T-helper 2 cell (primary cell): ENCODE measurements at regions not wholly inside any gene's neighbourhood (a gene's known extent, or its start where the extent isn't known, plus 50 kb on each side); places are given as distances from the start of the nearest gene placed in this dataset.
"Not testable (repeated sequence)": the region's sequence is repeated elsewhere in the genome, so short reads cannot be mapped to it uniquely, and the experiment has no call there.

Source experiments
- DNase-seq, 5 experiments: peaks; one replicate each; pipeline versions ENCODE4 v3.0.0 to v3.0.0-alpha.2; 2012 to 2022

GRCh38 chr4:187695531-187695930 is 300.0 kb upstream of the ZFP42 start:
- DNase-seq: not testable (repeated sequence)

DNA sequence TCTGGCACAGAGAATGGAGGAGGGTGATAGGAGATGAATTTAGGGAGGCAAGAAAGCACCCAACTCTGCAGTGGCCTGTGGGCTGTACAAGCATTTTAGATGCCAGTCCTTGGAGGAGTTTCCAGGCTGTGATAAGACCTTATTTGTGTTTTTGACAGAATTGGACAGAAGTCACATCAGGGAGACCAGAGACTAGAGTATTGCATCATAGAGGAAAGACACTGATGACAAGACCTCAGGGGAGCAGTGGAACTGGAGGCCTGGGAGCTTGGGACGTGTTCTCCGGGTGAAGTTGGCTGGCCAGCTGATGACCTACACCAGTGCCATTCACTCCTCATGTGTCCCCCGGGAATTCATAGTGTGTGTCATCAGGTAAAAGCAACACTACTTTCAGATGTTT is 284.0 kb upstream of the ZFP42 start:
- no peak for DNase-seq

- DNase-seq: no peak
Measured at GRCh38 chr4:187714957-187715356, 280.6 kb upstream of the ZFP42 start.

GRCh38 chr4:187715466-187715865 is 280.1 kb upstream of the ZFP42 start:
- no peak for DNase-seq

- no peak for DNase-seq
Measured at GRCh38 chr4:187724456-187724855, 271.1 kb upstream of the ZFP42 start.

- DNase-seq: no peak
Measured at GRCh38 chr4:187726485-187726884, 269.1 kb upstream of the ZFP42 start.

GRCh38 chr4:187732524-187732923 is 263.0 kb upstream of the ZFP42 start:
- DNase-seq: no peak

DNA sequence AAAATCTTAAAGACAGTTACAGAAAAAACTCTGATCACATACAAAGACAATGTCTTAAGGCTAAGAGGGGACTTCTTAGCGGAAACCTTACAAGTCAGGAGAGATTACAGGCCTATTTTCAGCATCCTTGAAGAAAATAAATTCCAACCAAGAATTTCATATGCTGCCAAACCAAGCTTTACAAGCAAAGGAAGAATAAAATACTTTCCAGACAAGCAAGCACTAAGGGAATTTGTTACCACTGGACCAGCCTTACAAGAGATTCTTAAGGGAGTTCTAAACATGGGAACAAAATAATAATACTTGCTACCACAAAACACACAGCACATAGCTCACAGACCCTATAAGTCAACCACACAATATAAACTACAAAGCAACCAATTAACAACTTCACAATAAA is 255.8 kb upstream of the ZFP42 start:
- no peak for DNase-seq

DNA sequence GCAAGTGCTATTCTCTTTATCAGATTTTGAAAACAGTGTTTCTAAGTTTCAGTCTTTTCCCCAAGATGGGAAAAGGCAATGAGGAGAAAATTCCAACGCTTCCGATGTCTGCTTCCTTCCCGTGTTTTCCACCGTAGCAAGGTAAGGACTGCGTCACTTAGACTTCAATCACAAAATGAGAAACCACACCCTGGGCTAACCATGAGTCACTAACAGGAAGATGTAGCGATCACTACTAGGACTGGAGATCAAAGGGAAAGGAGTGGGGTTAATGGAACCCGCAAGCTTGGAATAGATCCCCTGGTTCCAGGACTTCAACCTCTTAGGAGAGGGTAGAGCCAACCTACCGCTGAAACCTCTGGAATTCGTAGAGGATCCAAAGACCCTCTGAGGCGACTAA is 250.7 kb upstream of the ZFP42 start:
- no peak for DNase-seq

DNA sequence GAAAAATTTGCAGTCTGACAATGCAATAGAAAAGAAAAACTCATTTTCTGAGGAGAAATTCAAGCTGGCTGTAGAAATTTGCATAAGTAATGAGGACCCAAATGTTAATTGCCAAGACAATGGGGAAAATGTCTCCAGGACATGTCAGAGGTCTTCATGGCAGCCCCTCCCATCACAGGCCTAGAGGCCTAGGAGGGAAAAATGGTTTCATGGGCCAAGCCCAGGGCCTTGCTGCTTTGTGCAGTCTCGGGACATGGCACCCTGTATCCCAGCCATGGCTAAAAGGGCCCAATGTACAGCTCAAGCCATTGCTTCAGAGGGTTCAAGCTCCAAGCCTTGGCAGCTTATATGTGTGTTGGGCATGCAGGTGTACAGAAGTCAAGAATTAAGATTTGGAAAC is 244.9 kb upstream of the ZFP42 start:
- DNase-seq: not testable (repeated sequence)

DNA sequence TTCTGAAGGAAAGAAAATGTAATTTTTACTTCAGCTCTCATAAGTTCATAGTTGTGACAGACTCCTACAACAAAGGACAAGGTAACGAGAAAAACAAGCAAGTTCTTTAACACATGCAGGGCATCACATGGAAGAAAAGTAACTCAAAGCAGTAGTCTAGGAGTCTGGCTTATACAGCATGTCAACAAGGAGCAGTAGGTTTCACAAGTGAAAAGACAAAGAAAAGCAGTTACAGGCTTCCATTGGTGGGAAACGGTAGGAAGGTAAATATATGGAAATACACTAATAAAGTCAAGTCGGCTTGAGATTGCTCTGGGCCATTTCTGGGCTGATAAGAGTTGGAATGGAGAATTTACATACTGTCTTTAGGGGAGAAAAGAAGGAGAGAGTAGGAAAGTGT is 228.4 kb upstream of the ZFP42 start:
- DNase-seq: no peak

DNA sequence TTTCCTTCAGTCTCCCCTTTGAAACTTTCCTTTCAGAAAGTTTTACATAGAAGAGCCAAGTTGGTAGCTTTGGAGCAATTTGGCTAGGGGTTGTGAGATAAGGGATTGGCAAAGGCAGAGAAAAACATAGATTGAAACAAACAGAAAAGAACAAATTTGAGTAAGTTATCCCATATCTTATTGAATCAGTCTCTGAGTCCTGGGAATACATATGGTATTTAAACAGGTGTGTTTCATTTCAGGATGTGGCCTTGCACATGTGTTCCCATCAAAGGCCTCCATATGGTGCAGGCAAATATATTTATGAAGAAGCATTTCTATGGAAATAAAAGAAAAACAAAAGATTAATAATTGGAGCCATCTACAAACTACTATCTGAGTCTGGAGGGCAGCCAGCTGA is 227.9 kb upstream of the ZFP42 start:
- DNase-seq: no peak

DNA sequence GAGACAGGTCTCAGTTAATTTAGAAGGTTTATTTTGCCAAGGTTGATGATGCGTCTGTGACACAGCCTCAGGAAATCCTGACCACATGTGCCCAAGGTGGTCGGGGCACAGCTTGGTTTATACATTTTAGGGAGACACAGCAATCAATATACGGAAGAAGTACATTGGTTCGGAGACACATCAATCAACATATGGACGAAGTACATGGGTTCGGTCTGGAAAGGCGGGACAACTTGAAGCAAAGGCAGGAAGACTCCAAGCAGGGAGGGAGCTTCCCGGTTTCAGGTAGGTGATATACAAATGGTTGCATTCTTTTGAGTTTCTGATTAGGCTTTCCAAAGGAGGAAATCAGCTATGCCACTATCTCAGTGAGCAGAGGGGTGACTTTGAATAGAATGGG is 225.2 kb upstream of the ZFP42 start:
- DNase-seq: no peak

GRCh38 chr4:187777954-187778353 is 217.6 kb upstream of the ZFP42 start:
- no peak for DNase-seq

DNA sequence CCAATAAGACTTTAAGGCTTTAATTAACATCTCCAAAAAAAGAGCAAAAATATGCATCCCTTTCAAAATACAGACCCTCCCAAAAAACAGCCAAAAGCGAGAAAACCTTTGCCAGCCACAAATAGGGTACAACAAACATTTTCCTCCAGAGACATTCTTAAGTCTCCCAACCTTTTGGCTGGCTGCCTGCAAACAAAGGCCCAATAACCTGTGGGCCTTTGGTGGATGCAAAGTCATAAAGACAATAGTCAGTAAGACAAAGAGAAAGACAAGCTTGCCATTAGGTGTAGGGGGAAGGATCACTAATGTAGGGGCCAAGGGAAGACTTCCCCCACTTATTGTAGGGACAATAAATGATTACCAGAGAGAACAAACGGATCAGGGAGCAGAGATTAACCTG is 215.5 kb upstream of the ZFP42 start:
- no peak for DNase-seq

DNA sequence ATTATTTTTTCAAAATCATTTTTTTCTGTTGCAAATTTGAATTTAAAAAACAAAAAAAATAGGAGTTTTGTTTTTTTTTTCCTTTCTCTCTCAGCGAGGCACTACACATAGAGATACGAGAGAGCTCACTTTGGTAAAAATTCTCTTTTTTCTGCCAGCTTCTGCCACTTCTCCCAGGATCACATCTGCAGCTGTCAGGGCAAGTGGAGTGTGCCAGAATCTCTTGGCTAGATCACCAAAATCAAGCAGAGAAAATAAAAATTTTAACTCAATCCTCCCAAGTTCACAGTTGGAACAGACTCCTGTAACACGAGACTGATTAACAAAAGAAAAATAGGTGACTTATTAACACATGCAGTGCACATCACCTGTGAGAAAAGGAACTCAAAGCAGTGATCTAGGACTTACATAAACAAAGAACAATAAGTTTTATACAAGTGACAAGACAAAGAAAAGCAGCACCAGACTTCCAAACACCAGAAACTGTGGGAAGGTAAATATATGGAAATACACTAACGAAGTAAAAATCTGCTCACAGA is 213.2 kb upstream of the ZFP42 start:
- DNase-seq: no peak

- DNase-seq: no peak
Measured at GRCh38 chr4:187786190-187786589, 209.4 kb upstream of the ZFP42 start.

GRCh38 chr4:187789078-187789477 is 206.5 kb upstream of the ZFP42 start:
- DNase-seq: no peak

DNA sequence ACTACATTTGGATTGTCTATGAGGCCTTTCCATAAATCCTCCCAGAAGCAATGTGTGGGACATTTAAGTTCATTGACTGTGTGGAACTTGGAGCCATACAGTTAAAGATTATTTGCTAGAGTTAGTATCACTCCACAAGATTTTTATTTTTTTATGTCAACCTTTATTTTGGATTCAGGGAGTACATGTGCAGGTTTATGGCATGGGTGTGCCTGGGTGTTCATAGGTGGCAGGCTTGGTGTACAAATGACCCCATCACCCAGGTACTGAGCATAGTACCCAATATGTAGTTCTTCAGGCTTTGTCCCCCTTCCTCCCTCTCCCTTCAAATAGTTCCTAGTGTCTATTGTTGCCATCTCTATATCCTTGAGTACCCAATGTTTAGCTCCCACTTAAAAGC is 199.8 kb upstream of the ZFP42 start:
- no peak for DNase-seq

GRCh38 chr4:187798385-187798784 is 197.2 kb upstream of the ZFP42 start:
- no peak for DNase-seq

DNA sequence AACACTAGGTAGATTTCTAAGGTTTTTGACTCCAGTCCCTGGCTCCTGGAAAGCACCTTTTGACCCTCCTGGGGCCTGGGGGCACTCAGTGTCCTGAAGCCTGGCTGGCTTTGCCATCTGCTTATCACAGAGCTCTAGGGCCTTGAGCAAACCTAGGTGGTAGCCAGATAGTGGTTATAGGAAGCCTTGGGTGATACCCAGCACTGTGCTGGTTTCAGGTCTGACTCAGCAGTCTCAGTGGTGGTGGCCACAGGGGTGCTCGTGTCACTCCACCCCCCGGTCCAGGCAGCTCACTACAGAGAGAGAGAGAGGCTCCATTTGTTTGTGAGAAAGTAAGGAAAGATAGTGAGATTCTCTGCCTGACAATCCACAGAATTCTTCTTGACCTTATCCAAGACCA is 195.8 kb upstream of the ZFP42 start:
- no peak for DNase-seq

GRCh38 chr4:187811591-187811990 is 184.0 kb upstream of the ZFP42 start:
- no peak for DNase-seq

DNA sequence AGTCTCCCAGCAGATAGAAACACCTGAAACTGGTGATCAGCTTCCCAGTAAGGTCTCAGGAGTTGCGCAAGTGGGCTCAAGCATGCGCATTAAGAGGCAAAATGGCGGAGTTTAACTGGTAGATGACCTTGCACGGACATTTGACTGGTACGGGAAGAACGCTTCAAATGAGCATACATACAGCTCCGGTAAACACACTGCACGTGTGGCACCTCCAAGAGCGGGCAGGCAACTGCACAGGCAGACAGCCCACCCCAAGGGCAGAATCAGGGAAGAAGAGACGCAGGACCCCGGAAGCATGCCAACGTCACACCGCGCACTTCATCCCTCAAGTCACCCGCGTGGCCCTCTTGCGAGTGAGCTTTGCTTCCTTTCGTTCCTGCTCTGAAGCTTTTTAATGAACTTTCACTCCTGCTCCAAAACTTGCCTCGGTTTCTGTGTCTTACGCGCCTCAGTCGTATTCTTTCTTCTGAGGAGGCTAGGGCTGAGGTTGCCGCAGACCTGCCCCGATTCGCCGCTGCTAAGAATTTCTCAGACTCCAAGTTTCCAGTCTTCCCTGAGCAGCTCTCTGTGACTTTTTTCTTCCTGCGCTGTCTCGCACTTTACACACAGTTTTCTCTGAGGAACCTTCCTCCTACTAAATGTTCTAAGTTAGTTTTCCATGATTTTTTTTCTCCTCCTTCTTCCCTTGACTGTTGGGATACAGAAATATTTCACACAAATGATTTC is 180.7 kb upstream of the ZFP42 start:
- peak in 1 of 5 experiments; percentile 2 for DNase-seq

DNA sequence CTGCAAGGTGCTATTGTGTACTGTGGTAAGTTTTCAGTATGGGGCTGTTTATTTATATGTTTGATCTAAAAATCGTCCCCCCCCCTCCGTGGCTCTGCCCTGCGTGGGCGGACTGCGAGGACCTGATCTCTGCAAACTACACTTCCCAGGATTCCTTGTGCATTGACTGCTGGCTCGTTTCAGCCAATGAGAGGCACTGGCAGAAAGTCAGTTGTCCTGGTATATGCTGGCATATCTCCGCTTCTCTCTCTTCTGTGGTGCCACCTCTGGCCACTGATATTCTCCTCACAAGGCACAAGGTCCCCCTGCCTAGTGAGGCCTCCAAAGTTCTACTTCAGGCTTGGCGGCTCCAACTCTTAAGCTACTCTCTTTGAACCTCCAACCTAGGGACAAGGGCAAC is 168.8 kb upstream of the ZFP42 start:
- DNase-seq: no peak

DNA sequence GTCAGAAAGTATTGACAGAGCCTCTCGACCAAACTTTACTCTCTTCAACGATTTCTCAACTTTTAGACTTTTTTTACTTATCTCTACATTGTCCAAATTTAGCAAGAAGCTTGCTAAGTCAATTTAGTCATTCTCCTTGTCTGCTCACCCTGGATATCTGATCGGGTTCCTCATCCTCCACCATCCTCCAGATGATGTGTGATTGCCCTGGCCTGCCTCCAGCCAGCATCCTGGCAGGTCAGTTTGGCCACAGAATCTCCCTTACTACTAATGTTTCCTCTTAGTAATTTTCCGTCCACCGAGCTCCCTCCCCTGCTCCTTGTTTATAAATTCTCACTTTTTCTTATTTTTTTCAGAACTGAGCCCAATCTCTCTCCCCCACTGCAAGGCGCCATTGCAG is 167.9 kb upstream of the ZFP42 start:
- DNase-seq: no peak
